ENCODE measurements at regions not wholly inside any gene's neighbourhood (a gene's known extent, or its start where the extent isn't known, plus 50 kb on each side); places are given as distances from the start of the nearest gene placed in this dataset.

- Histone ChIP-seq H3K4me1 (ENCODE audit: control insufficient read depth in 2 of 3, insufficient read depth in 2 of 3, low read depth in 1 of 3, low read length in 3 of 3) (no peaks in the 10 kb centered on the region), H3K36me3 (ENCODE audit: control insufficient read depth in 2 of 3, insufficient read depth in 3 of 3, low read length in 3 of 3) (no peaks in the 10 kb centered on the region), H3K4me3 (ENCODE audit: low read length in 3 of 3) (no peak overlapping the region), H3K9ac (ENCODE audit: low read length in 3 of 3) (no peak overlapping the region), H3K9me3 (ENCODE audit: control insufficient read depth in 2 of 3, insufficient read depth in 1 of 3, low read length in 3 of 3) (no peaks in the 10 kb centered on the region), H3K27me3 (ENCODE audit: control insufficient read depth, insufficient read depth, low read length) (no peaks in the 10 kb centered on the region), H3K27ac (ENCODE audit: low read depth in 2 of 2, low read length in 2 of 2) (no peak overlapping the region)
- intact Hi-C loops (cut with DNase I), result no loop called here
- TF ChIP-seq CTCF (IDR thresholded peaks at IDR 0.05; ENCODE audit: borderline replicate concordance, extremely low read depth, insufficient read depth), result no peak
- FAIRE-seq (no peak), DNase-seq (no peak)
These were observed 92.3 kb upstream of the BACE2 start for GRCh38 chr21:41075656-41076055.

GRCh38 chr21:41076064-41076463 is 91.9 kb upstream of the BACE2 start:
- Histone ChIP-seq H3K4me3 (ENCODE audit: low read length in 3 of 3) (no peak overlapping the region), H3K4me1 (ENCODE audit: control insufficient read depth in 2 of 3, insufficient read depth in 2 of 3, low read depth in 1 of 3, low read length in 3 of 3) (no peaks in the 10 kb centered on the region), H3K9ac (ENCODE audit: low read length in 3 of 3) (no peak overlapping the region), H3K27ac (ENCODE audit: low read depth in 2 of 2, low read length in 2 of 2) (no peak overlapping the region), H3K36me3 (ENCODE audit: control insufficient read depth in 2 of 3, insufficient read depth in 3 of 3, low read length in 3 of 3) (no peaks in the 10 kb centered on the region), H3K9me3 (ENCODE audit: control insufficient read depth in 2 of 3, insufficient read depth in 1 of 3, low read length in 3 of 3) (no peaks in the 10 kb centered on the region), H3K27me3 (ENCODE audit: control insufficient read depth, insufficient read depth, low read length) (no peaks in the 10 kb centered on the region)
- TF ChIP-seq CTCF (IDR thresholded peaks at IDR 0.05; ENCODE audit: borderline replicate concordance, extremely low read depth, insufficient read depth), result no peak
- FAIRE-seq (no peak), DNase-seq (no peak)
- intact Hi-C loops (cut with DNase I), result no loop called here

- no peaks in the 10 kb centered on the region for H3K27me3 ChIP-seq (ENCODE audit: control insufficient read depth, insufficient read depth, low read length)
- H3K9me3 ChIP-seq (ENCODE audit: control insufficient read depth in 2 of 3, insufficient read depth in 1 of 3, low read length in 3 of 3), result no peaks in the 10 kb centered on the region
- FAIRE-seq (no peak), DNase-seq (no peak)
- H3K27ac ChIP-seq (ENCODE audit: low read depth in 2 of 2, low read length in 2 of 2), result no peak overlapping the region
- intact Hi-C loops (cut with DNase I), result no loop called here
- no peak for TF ChIP-seq CTCF (IDR thresholded peaks at IDR 0.05; ENCODE audit: borderline replicate concordance, extremely low read depth, insufficient read depth)
- H3K4me1 ChIP-seq (ENCODE audit: control insufficient read depth in 2 of 3, insufficient read depth in 2 of 3, low read depth in 1 of 3, low read length in 3 of 3), result no peaks in the 10 kb centered on the region
- no peak overlapping the region for H3K4me3 ChIP-seq (ENCODE audit: low read length in 3 of 3)
- H3K36me3 ChIP-seq (ENCODE audit: control insufficient read depth in 2 of 3, insufficient read depth in 3 of 3, low read length in 3 of 3), result no peaks in the 10 kb centered on the region
- no peak overlapping the region for H3K9ac ChIP-seq (ENCODE audit: low read length in 3 of 3)
These were observed 88.8 kb upstream of the BACE2 start for GRCh38 chr21:41079159-41079558.

GRCh38 chr21:41080485-41081121 is 87.4 kb upstream of the BACE2 start:
- Histone ChIP-seq H3K27me3 (ENCODE audit: control insufficient read depth, insufficient read depth, low read length) (no peaks in the 10 kb centered on the region), H3K9me3 (ENCODE audit: control insufficient read depth in 2 of 3, insufficient read depth in 1 of 3, low read length in 3 of 3) (no peaks in the 10 kb centered on the region), H3K4me1 (ENCODE audit: control insufficient read depth in 2 of 3, insufficient read depth in 2 of 3, low read depth in 1 of 3, low read length in 3 of 3) (no peaks in the 10 kb centered on the region), H3K9ac (ENCODE audit: low read length in 3 of 3) (no peak overlapping the region), H3K36me3 (ENCODE audit: control insufficient read depth in 2 of 3, insufficient read depth in 3 of 3, low read length in 3 of 3) (no peaks in the 10 kb centered on the region), H3K27ac (ENCODE audit: low read depth in 2 of 2, low read length in 2 of 2) (no peak overlapping the region), H3K4me3 (ENCODE audit: low read length in 3 of 3) (no peak overlapping the region)
- DNase-seq (no peak), FAIRE-seq (no peak)
- no peak for TF ChIP-seq CTCF (IDR thresholded peaks at IDR 0.05; ENCODE audit: borderline replicate concordance, extremely low read depth, insufficient read depth)
- intact Hi-C loops (cut with DNase I), result no loop called here
